MCF 10A (cell line): ENCODE measurements at regions not wholly inside any gene's neighbourhood (a gene's known extent, or its start where the extent isn't known, plus 50 kb on each side); places are given as distances from the start of the nearest gene placed in this dataset.

Source experiments
- BruUV-seq: library from RNA; stranded (reverse); fragments of 400-500 nt; replicated peaks from 2 replicates; lab custom pipeline; 2021; lab: Mats Ljungman, UMichigan
- CTCF ChIA-PET: fragments of 300-600 bp; sonication (Branson Sonifier 250); formaldehyde crosslinking; extraction: SDS; loops from one replicate; lab custom pipeline; 2021; ENCODE audit warnings: antibody characterized with exemption, inconsistent platforms; lab: Yijun Ruan, JAX
- POLR2A ChIA-PET: fragments of 300-600, 350-650 bp; sonication (Branson Sonifier 250); formaldehyde crosslinking; extraction: SDS; loops from one replicate; lab custom pipeline; 2020; ENCODE audit warnings: antibody characterized with exemption, inconsistent platforms; lab: Yijun Ruan, JAX
- DNase-seq: peaks from one replicate; pipeline ENCODE4 v3.0.0-alpha.2; 2018; ENCODE audit not compliant: unreplicated experiment
- H3K27ac Mint-ChIP-seq: one replicate; pipeline ENCODE4 v1.8.0; 2022; ENCODE audit warnings: mild to moderate bottlenecking, low read depth, mixed read lengths; ENCODE audit not compliant: unreplicated experiment
- H3K27me3 Mint-ChIP-seq: one replicate; pipeline ENCODE4 v1.8.0; 2022; ENCODE audit warnings: mixed read lengths; ENCODE audit not compliant: insufficient read depth, unreplicated experiment
- H3K36me3 Mint-ChIP-seq: one replicate; pipeline ENCODE4 v1.8.0; 2022; ENCODE audit warnings: mild to moderate bottlenecking, moderate library complexity, mixed read lengths; ENCODE audit not compliant: insufficient read depth, unreplicated experiment
- H3K4me1 Mint-ChIP-seq: one replicate; pipeline ENCODE4 v1.8.0; 2022; ENCODE audit warnings: mixed read lengths; ENCODE audit not compliant: insufficient read depth, unreplicated experiment
- H3K4me3 Mint-ChIP-seq: one replicate; pipeline ENCODE4 v1.8.0; 2022; ENCODE audit warnings: mild to moderate bottlenecking, moderate library complexity, mixed read lengths; ENCODE audit not compliant: unreplicated experiment
- H3K9me3 Mint-ChIP-seq: one replicate; pipeline ENCODE4 v1.8.0; 2022; ENCODE audit warnings: mixed read lengths; ENCODE audit not compliant: unreplicated experiment
- intact Hi-C: fragments of 100-400 bp; cut with micrococcal nuclease; formaldehyde crosslinking; loops from 2 replicates; pipeline ENCODE4 v1.14.1; 2022
- TF ChIP-seq, protein P1 (sequence below): fragments of 200-600 bp; IDR thresholded peaks from one replicate; pipeline ENCODE4 v1.8.0; 2022; ENCODE audit warnings: antibody characterized with exemption, mild to moderate bottlenecking; ENCODE audit not compliant: unreplicated experiment

DNA sequence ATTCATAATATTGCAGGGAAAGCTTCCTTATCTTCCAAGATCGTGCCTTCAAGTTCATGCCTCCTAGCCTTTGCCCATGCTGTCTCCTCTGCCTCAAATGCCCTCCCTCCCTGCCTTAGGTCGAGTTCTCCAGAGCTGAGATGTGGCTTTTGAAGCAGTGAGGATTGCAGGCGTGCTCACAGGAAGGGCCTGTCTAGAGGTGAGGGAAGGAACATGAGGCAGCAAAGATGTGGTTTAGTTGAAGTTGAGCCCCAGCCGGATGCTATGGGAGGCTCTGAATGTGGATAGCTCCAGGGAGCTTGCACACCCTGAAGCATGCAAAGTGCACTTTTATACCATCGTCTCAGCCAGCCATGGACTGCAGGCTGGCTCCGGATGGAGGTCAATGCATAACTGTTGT is 754.6 kb upstream of the EEF2KMT start:
- no peaks in the 10 kb centered on the region for H3K4me1 Mint-ChIP-seq
- no peak for DNase-seq
- POLR2A ChIA-PET = no interaction called here
- H3K36me3 Mint-ChIP-seq = no peaks in the 10 kb centered on the region
- no peaks in the 10 kb centered on the region for H3K27me3 Mint-ChIP-seq
- no peak overlapping the region for H3K27ac Mint-ChIP-seq
- CTCF ChIA-PET = interaction anchor here (0.7 kb wide), 1 partner anchor 177 kb away, joined by 3 read pairs; no protein-coding TSS in a partner anchor
- intact Hi-C loops = no loop called here
- no TSS peak for BruUV-seq
- TF ChIP-seq, protein P1, sequence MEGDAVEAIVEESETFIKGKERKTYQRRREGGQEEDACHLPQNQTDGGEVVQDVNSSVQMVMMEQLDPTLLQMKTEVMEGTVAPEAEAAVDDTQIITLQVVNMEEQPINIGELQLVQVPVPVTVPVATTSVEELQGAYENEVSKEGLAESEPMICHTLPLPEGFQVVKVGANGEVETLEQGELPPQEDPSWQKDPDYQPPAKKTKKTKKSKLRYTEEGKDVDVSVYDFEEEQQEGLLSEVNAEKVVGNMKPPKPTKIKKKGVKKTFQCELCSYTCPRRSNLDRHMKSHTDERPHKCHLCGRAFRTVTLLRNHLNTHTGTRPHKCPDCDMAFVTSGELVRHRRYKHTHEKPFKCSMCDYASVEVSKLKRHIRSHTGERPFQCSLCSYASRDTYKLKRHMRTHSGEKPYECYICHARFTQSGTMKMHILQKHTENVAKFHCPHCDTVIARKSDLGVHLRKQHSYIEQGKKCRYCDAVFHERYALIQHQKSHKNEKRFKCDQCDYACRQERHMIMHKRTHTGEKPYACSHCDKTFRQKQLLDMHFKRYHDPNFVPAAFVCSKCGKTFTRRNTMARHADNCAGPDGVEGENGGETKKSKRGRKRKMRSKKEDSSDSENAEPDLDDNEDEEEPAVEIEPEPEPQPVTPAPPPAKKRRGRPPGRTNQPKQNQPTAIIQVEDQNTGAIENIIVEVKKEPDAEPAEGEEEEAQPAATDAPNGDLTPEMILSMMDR = no peak
- peaks cover 47% of the 10 kb centered on the region for H3K9me3 Mint-ChIP-seq
- H3K4me3 Mint-ChIP-seq = no peak overlapping the region

DNA sequence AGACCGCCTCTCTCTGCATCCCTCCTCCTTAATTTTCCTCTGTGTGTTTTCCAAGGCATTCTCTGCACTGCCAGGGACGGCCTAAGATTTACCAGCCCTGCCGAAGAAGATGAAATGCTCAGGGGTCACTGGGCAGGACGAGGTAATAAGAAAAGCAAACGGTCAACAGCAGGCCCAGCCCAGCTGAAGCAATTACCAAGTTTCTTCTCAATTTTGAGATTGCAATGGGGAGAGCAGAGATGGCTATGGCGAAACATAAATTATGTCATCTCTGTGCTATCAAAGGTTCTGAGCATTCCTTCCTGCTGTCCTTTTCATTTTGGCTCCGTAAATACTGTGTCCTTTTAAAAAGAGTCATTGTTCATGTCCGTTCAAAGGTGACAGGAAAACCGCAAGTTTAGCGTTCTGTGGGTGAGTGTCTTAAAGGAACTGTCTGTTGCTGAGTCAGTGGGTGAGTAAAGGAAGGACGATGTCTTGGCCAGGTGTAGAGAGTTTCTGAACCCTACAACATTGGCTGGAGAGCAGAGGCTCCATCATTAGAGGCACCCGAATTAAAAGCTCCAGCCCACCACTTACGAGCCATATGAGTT is 753.9 kb upstream of the EEF2KMT start:
- no peak for DNase-seq
- Mint-ChIP-seq H3K4me1 (no peaks in the 10 kb centered on the region), H3K36me3 (no peaks in the 10 kb centered on the region), H3K27ac (no peak overlapping the region), H3K9me3 (peaks cover 47% of the 10 kb centered on the region), H3K27me3 (no peaks in the 10 kb centered on the region), H3K4me3 (no peak overlapping the region)
- ChIA-PET POLR2A (no interaction called here), CTCF (interaction anchor here (0.7 kb wide), 1 partner anchor 176 kb away, joined by 3 read pairs; no protein-coding TSS in a partner anchor)
- no TSS peak for BruUV-seq
- intact Hi-C loops = no loop called here
- TF ChIP-seq, protein P1 = no peak

DNA sequence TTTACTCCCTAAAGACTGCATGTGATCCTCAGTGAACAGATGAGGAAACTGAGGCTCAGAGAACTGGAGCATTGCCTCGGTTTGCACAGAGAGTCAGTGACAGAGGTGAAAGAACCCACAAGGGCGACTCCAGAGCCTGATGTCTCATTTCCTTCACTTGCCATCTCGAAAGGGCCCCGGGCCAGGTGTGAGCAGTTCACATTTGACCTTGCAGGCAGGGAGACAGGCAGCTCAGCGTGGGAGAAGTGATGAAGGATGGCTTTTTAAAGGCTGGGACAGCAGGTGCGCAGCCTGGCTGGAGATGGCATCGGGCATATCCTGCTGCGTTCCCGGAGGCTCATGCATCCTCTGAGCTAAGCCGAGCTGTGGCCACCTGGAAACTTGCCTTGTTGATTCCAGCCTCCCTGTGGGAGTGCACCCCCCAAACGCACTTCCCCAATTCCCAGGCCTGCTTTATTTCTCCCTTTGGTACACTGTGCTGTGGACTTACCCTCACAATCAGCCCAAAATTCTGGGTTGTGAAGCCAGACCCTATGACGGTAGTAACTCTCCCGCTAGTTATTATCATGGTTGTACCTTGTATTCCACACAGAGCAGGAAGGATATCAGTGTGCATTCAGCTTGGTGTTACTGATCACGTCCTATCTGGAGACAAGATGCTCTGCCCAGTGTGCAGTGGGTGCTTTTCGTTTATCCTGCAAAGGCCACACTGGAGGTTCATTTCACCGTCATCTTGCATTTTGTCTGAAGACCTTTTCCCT is 753.2 kb upstream of the EEF2KMT start:
- ChIA-PET POLR2A (no interaction called here), CTCF (no interaction called here)
- TF ChIP-seq, protein P1 = no peak
- intact Hi-C loops = no loop called here
- no TSS peak for BruUV-seq
- Mint-ChIP-seq H3K36me3 (no peaks in the 10 kb centered on the region), H3K4me1 (no peaks in the 10 kb centered on the region), H3K27ac (no peak overlapping the region), H3K27me3 (no peaks in the 10 kb centered on the region), H3K9me3 (peaks cover 47% of the 10 kb centered on the region), H3K4me3 (no peak overlapping the region)
- no peak for DNase-seq

DNA sequence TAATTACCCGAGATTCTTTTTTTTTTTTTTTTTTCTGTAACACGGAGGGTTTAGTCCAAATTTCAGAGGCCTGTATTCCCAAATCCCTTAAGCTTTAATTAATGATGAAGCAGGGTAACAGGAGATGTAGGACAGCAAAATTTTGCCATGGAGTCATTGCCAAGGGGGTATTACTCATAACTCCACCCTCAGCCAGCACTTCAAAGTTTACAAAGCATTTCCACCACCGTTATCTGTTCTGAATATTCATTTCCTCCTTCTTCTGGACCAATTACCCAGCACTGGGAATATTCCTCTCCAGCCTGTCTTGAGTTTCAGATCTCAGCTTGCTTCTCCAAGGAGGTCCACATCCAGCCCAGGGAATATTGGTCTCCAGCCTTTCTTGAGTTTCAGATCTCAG is 747.5 kb upstream of the EEF2KMT start:
- intact Hi-C loops = no loop called here
- TF ChIP-seq, protein P1 = no peak

More for the DNA sequence above, 747.5 kb upstream of the EEF2KMT start:
- H3K27me3 Mint-ChIP-seq = no peaks in the 10 kb centered on the region
- H3K27ac Mint-ChIP-seq = no peak overlapping the region
- no peak for DNase-seq
- ChIA-PET POLR2A (no interaction called here), CTCF (no interaction called here)
- peaks cover 37% of the 10 kb centered on the region for H3K9me3 Mint-ChIP-seq
- H3K4me3 Mint-ChIP-seq = no peak overlapping the region
- H3K4me1 Mint-ChIP-seq = no peaks in the 10 kb centered on the region
- no TSS peak for BruUV-seq
- H3K36me3 Mint-ChIP-seq = no peaks in the 10 kb centered on the region
